K562 (cell line): ENCODE measurements at regions not wholly inside any gene's neighbourhood (a gene's known extent, or its start where the extent isn't known, plus 50 kb on each side); places are given as distances from the start of the nearest gene placed in this dataset.

Experiments used
- ATAC-seq: fragments of 200-7000 bp; cut with Tn5 transposase; 3 replicates; pipeline ENCODE4 v1.9.1; 2020; ENCODE audit warnings: moderate library complexity
- BruUV-seq: library from RNA; stranded (reverse); fragments of 400-500 nt; replicated peaks from 2 replicates; lab custom pipeline; 2021; lab: Mats Ljungman, UMichigan
- CTCF ChIA-PET: fragments of 300-600 bp; formaldehyde crosslinking; extraction: SDS; loops from one replicate; lab custom pipeline; 2021; ENCODE audit warnings: low intra/inter-chr PET ratio; lab: Yijun Ruan, JAX
- POLR2A ChIA-PET: fragments of 300-600, 350-650 bp; sonication (Branson Sonifier 250); formaldehyde crosslinking; extraction: SDS; loops from one replicate; lab custom pipeline; 2021; ENCODE audit warnings: antibody characterized with exemption, inconsistent platforms; lab: Yijun Ruan, JAX
- DNase-seq, 4 experiments: peaks; one replicate each; pipeline versions ENCODE4 v3.0.0 to v3.0.0-alpha.2; 2011 to 2018; ENCODE audit warnings: low spot score in 3 of 4, mixed read lengths in 3 of 4; ENCODE audit errors: extremely low read depth in 1 of 4
- FAIRE-seq: peaks from 2 replicates; lab custom pipeline; 2011; peaks lifted over from hg19 to GRCh38; lab: Jason Lieb, UNC
- H2AFZ ChIP-seq: 2 replicates; pipeline ENCODE4 v1.6.0; 2011; ENCODE audit warnings: low read depth, low read length, control low read depth, inconsistent platforms
- H3K27ac ChIP-seq: fragments of 200-600 bp; 3 replicates; pipeline ENCODE4 v1.8.0; 2011; ENCODE audit warnings: low read depth, mild to moderate bottlenecking, control low read depth, inconsistent platforms, low read length, moderate library complexity, mixed read lengths; ENCODE audit errors: extremely low read depth
- H3K27me3 ChIP-seq, 2 experiments: fragments of 300-600 bp in 1 of 2; 2 replicates in 1 of 2; 3 replicates in 1 of 2; pipeline versions ENCODE4 v1.6.0 to v1.8.0; 2011; ENCODE audit warnings: inconsistent platforms in 2 of 2, low read length in 2 of 2, mild to moderate bottlenecking in 1 of 2, mixed read lengths in 1 of 2, moderate library complexity in 1 of 2; ENCODE audit not compliant: control insufficient read depth in 2 of 2, insufficient read depth in 2 of 2
- H3K36me3 ChIP-seq: fragments of 300-600 bp; 3 replicates; pipeline ENCODE4 v1.8.0; 2011; ENCODE audit warnings: mild to moderate bottlenecking, low read length, inconsistent platforms; ENCODE audit not compliant: control insufficient read depth, insufficient read depth
- H3K4me1 ChIP-seq, 2 experiments: fragments of 200-600 bp in 1 of 2; replicated peaks in 1 of 2; 2 replicates in 1 of 2; 3 replicates in 1 of 2; pipeline versions ENCODE4 v1.5.1 to v1.8.0; 2011; ENCODE audit warnings: inconsistent platforms in 2 of 2, low read length in 2 of 2, mild to moderate bottlenecking in 1 of 2, mixed read lengths in 1 of 2, moderate library complexity in 1 of 2; ENCODE audit not compliant: control insufficient read depth in 2 of 2, insufficient read depth in 2 of 2
- H3K4me2 ChIP-seq: 2 replicates; pipeline ENCODE4 v1.6.1; 2011; ENCODE audit warnings: low read length, control low read depth, inconsistent platforms, mixed read lengths; ENCODE audit not compliant: insufficient read depth
- H3K4me3 ChIP-seq: fragments of 200-600 bp; sonication (generic), shearing (Covaris generic); 2 replicates; pipeline ENCODE4 v1.5.1; 2016; ENCODE audit warnings: control low read depth, inconsistent platforms
- H3K79me2 ChIP-seq: fragments of 200-600 bp; 3 replicates; pipeline ENCODE4 v1.8.0; 2011; ENCODE audit warnings: low read length, inconsistent platforms; ENCODE audit not compliant: control insufficient read depth, insufficient read depth
- H3K9ac ChIP-seq, 2 experiments: 2 replicates each; pipeline versions ENCODE4 v1.6.0 to v1.6.1; 2011; ENCODE audit warnings: low read depth in 2 of 2, low read length in 2 of 2, control low read depth in 1 of 2, inconsistent platforms in 1 of 2, mild to moderate bottlenecking in 1 of 2, mixed read lengths in 1 of 2; ENCODE audit not compliant: insufficient read depth in 1 of 2
- H3K9me1 ChIP-seq: one replicate; pipeline ENCODE4 v1.6.0; 2011; ENCODE audit warnings: inconsistent platforms, mild to moderate bottlenecking, low read length, moderate library complexity; ENCODE audit not compliant: control insufficient read depth, insufficient read depth
- H3K9me3 ChIP-seq: replicated peaks from 2 replicates; pipeline ENCODE4 v1.5.1; 2011; ENCODE audit warnings: low read depth, low read length, inconsistent platforms; ENCODE audit not compliant: control insufficient read depth, insufficient read depth
- H4K20me1 ChIP-seq: replicated peaks from 2 replicates; pipeline ENCODE4 v1.6.1; 2011; ENCODE audit warnings: low read length, inconsistent platforms, mixed read lengths; ENCODE audit not compliant: control insufficient read depth, insufficient read depth
- EWSR1 ChIP-seq: fragments of 450-650 bp; IDR thresholded peaks from 2 replicates; pipeline ENCODE4 v1.6.1; 2018; ENCODE audit warnings: borderline replicate concordance, mild to moderate bottlenecking, low read depth, moderate library complexity; ENCODE audit not compliant: partially characterized antibody
- MAFG ChIP-seq: fragments of 450-650 bp; conservative IDR thresholded peaks from 2 replicates; pipeline ENCODE4 v1.6.1; 2016; ENCODE audit warnings: missing genetic modification characterization, missing compliant biosample characterization
- POLR2H ChIP-seq: IDR thresholded peaks from 2 replicates; pipeline ENCODE4 v1.6.1; 2016; ENCODE audit warnings: missing genetic modification characterization, low read depth, mild to moderate bottlenecking, control low read depth, missing compliant biosample characterization, moderate library complexity
- SRF ChIP-seq, 2 experiments: fragments of 250-450, 450-650 bp in 1 of 2; sonication (Bioruptor Pico) in 1 of 2; sonication (generic) in 1 of 2; formaldehyde crosslinking; IDR thresholded peaks; 2 replicates each; pipeline versions ENCODE4 v1.5.0 to v1.5.1; 2020 to 2022; ENCODE audit warnings: mild to moderate bottlenecking in 1 of 2, missing genetic modification reagents in 1 of 2
- STAG1 ChIP-seq: sonication (generic); formaldehyde crosslinking; IDR thresholded peaks from 2 replicates; pipeline ENCODE4 v1.5.0; 2020; ENCODE audit warnings: missing genetic modification reagents, borderline replicate concordance
- XRCC5 ChIP-seq: fragments of 200-400 bp; formaldehyde crosslinking; IDR thresholded peaks from 2 replicates; pipeline ENCODE4 v1.6.1; 2017; ENCODE audit warnings: low read depth, mild to moderate bottlenecking, low read length
- WGBS: fragments of 100-300 bp; shearing (Covaris generic); methylation state at CpG from one replicate; pipeline ENCODE4 v1.1.6; 2016; ENCODE audit warnings: low coverage, mixed read lengths; ENCODE audit not compliant: insufficient coverage; ENCODE audit errors: missing lambda C conversion rate; 5-methylcytosine and 5-hydroxymethylcytosine counted together
- in situ Hi-C: fragments of 300-500 bp; cut with MboI; formaldehyde crosslinking; loops from 4 replicates; pipeline ENCODE4 v1.15.0; 2018; ENCODE audit warnings: inconsistent platforms, mixed read lengths
- intact Hi-C: fragments of 100-400 bp; cut with micrococcal nuclease; formaldehyde crosslinking; loops from 2 replicates; pipeline ENCODE4 v1.14.2; 2022
- TF ChIP-seq, protein P1 (sequence below): sonication (generic); formaldehyde crosslinking; IDR thresholded peaks from 2 replicates; pipeline ENCODE4 v1.8.0; 2022; ENCODE audit warnings: mild to moderate bottlenecking, missing genetic modification reagents

DNA sequence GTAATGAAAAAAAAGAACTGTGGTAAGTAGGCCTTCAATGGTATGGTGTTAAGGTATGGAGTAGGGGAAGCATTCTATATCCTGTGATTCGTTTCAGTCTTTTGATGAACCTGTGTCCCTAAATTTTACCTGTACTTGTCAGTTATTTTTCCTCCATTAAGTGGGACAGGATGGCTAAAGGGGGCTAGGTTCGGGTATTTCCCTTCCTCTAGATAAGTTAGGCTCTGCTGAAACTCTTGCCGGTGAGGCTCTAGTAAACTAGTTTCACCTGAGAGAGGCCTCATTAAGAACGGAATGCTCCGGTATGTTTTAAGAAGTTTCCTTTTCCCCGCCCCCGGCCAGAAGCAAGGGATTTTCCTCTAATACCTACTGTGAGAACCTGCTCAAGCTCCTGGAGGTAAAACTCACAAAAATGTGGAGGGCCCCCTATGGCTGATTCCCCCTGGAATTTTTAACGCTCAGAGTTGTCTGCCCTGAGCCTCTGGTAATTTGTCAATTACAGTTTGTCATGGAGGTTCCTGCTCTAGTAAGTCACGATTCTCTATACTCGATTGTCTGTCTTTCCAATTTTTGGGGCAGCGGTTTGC lies 87.7 kb downstream of the MACIR start:
- Histone ChIP-seq H3K9ac (no peak overlapping the region), H3K9me1 (no peaks in the 10 kb centered on the region), H3K79me2 (no peaks in the 10 kb centered on the region), H3K36me3 (no peaks in the 10 kb centered on the region), H4K20me1 (no peaks in the 10 kb centered on the region), H3K4me1 (no peaks in the 10 kb centered on the region), H3K27ac (no peak overlapping the region), H3K9me3 (no peaks in the 10 kb centered on the region), H3K4me3 (no peak overlapping the region), H3K4me2 (no peak overlapping the region), H3K27me3 (no peaks in the 10 kb centered on the region), H2AFZ (no peak overlapping the region)
- no peak for FAIRE-seq
- intact Hi-C loops (no loop called here), in situ Hi-C loops (no loop called here)
- ATAC-seq, result no peak
- POLR2A ChIA-PET, result interaction anchor here (1.0 kb wide), 1 partner anchor 10 kb away, joined by 3 read pairs; no protein-coding TSS in a partner anchor
- WGBS, result 7% methylated on average over 11 of the region's 11 CpGs
- no TSS peak for BruUV-seq
- DNase-seq, result no peak
- CTCF ChIA-PET, result no interaction called here
- no peak for TF ChIP-seq SRF (CRISPR knock-in tag; IDR thresholded peaks at IDR 0.05)
- TF ChIP-seq STAG1 (CRISPR knock-in tag), result no peak
- TF ChIP-seq XRCC5, result no peak
- TF ChIP-seq, protein P1, sequence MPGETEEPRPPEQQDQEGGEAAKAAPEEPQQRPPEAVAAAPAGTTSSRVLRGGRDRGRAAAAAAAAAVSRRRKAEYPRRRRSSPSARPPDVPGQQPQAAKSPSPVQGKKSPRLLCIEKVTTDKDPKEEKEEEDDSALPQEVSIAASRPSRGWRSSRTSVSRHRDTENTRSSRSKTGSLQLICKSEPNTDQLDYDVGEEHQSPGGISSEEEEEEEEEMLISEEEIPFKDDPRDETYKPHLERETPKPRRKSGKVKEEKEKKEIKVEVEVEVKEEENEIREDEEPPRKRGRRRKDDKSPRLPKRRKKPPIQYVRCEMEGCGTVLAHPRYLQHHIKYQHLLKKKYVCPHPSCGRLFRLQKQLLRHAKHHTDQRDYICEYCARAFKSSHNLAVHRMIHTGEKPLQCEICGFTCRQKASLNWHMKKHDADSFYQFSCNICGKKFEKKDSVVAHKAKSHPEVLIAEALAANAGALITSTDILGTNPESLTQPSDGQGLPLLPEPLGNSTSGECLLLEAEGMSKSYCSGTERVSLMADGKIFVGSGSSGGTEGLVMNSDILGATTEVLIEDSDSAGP (CRISPR knock-in tag), result no peak
- TF ChIP-seq POLR2H (tag), result no peak
- TF ChIP-seq MAFG, result no peak
- no peak for TF ChIP-seq EWSR1
